ENCODE measurements at regions not wholly inside any gene's neighbourhood (a gene's known extent, or its start where the extent isn't known, plus 50 kb on each side); places are given as distances from the start of the nearest gene placed in this dataset.

DNA sequence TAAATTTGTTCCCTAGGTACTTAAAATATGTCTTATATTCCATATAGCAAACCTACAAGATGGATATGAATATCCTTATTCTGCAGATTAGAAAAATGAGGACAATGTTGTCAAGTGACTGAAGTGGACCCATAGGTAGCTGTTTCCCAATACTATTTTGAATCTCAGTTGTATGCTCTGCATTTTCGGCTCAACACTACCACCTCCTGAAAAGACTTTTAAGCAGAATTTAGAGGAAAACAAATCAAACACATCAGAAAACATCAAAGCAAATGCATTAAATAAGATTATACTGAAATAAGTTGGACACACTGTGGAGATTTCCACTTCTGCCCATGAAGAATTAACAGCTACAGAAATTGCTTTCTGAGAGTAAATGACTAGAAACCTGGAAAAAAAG lies 488.7 kb downstream of the TRIML1 start:
- TF ChIP-seq POLR2A (IDR thresholded peaks at IDR 0.05) = no peak
- TF ChIP-seq, protein P1, sequence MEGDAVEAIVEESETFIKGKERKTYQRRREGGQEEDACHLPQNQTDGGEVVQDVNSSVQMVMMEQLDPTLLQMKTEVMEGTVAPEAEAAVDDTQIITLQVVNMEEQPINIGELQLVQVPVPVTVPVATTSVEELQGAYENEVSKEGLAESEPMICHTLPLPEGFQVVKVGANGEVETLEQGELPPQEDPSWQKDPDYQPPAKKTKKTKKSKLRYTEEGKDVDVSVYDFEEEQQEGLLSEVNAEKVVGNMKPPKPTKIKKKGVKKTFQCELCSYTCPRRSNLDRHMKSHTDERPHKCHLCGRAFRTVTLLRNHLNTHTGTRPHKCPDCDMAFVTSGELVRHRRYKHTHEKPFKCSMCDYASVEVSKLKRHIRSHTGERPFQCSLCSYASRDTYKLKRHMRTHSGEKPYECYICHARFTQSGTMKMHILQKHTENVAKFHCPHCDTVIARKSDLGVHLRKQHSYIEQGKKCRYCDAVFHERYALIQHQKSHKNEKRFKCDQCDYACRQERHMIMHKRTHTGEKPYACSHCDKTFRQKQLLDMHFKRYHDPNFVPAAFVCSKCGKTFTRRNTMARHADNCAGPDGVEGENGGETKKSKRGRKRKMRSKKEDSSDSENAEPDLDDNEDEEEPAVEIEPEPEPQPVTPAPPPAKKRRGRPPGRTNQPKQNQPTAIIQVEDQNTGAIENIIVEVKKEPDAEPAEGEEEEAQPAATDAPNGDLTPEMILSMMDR (IDR thresholded peaks at IDR 0.05) = no peak
